ENCODE measurements at regions not wholly inside any gene's neighbourhood (a gene's known extent, or its start where the extent isn't known, plus 50 kb on each side); places are given as distances from the start of the nearest gene placed in this dataset.
A peak's percentile ranks its signal among the peaks of the same experiment; 100 is the strongest.

- Histone ChIP-seq H3K27ac (ENCODE audit: insufficient read depth, low read length) (no peak overlapping the region), H3K4me1 (ENCODE audit: control insufficient read depth, extremely low read depth, insufficient read depth, low read length) (peaks cover 4% of the 10 kb centered on the region), H3K9me3 (ENCODE audit: control insufficient read depth, insufficient read depth, low read depth, low read length) (no peaks in the 10 kb centered on the region), H3K27me3 (ENCODE audit: control insufficient read depth, insufficient read depth, low read length) (no peaks in the 10 kb centered on the region), H4K20me1 (ENCODE audit: control insufficient read depth, extremely low read depth, insufficient read depth, low read length) (no peaks in the 10 kb centered on the region), H3K4me2 (ENCODE audit: extremely low read depth, insufficient read depth, low read length) (no peak overlapping the region), H2AFZ (ENCODE audit: low read length) (no peak overlapping the region), H3K79me2 (ENCODE audit: control insufficient read depth, insufficient read depth, low read length) (no peaks in the 10 kb centered on the region), H3K36me3 (ENCODE audit: control insufficient read depth, insufficient read depth, low read length) (no peaks in the 10 kb centered on the region), H3K9ac (ENCODE audit: insufficient read depth, low read length) (no peak overlapping the region), H3K4me3 (replicated peaks in 1 of 4; ENCODE audit: control extremely low read depth in 1 of 4, insufficient read depth in 1 of 4, low read depth in 3 of 4, low read length in 4 of 4) (no peak overlapping the region)
- peak in 1 of 2 donors; percentile 57 for DNase-seq (ENCODE audit: low read depth in 2 of 2)
- no peak for TF ChIP-seq EZH2 (IDR thresholded peaks at IDR 0.05; ENCODE audit: low read length, missing control alignments)
- TF ChIP-seq, protein P1, sequence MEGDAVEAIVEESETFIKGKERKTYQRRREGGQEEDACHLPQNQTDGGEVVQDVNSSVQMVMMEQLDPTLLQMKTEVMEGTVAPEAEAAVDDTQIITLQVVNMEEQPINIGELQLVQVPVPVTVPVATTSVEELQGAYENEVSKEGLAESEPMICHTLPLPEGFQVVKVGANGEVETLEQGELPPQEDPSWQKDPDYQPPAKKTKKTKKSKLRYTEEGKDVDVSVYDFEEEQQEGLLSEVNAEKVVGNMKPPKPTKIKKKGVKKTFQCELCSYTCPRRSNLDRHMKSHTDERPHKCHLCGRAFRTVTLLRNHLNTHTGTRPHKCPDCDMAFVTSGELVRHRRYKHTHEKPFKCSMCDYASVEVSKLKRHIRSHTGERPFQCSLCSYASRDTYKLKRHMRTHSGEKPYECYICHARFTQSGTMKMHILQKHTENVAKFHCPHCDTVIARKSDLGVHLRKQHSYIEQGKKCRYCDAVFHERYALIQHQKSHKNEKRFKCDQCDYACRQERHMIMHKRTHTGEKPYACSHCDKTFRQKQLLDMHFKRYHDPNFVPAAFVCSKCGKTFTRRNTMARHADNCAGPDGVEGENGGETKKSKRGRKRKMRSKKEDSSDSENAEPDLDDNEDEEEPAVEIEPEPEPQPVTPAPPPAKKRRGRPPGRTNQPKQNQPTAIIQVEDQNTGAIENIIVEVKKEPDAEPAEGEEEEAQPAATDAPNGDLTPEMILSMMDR (conservative IDR thresholded peaks at IDR 0.05 in 1 of 2, IDR thresholded peaks at IDR 0.05 in 1 of 2; ENCODE audit: low read depth in 1 of 2, low read length in 2 of 2) = no peak
These were observed 169.3 kb downstream of the CHIC2 start for GRCh38 chr4:53895137-53895536.

GRCh38 chr4:53890461-53890860 lies 173.9 kb downstream of the CHIC2 start:
- Histone ChIP-seq H3K9me3 (ENCODE audit: control insufficient read depth, insufficient read depth, low read depth, low read length) (no peaks in the 10 kb centered on the region), H3K9ac (ENCODE audit: insufficient read depth, low read length) (no peak overlapping the region), H3K27ac (ENCODE audit: insufficient read depth, low read length) (no peak overlapping the region), H3K27me3 (ENCODE audit: control insufficient read depth, insufficient read depth, low read length) (no peaks in the 10 kb centered on the region), H4K20me1 (ENCODE audit: control insufficient read depth, extremely low read depth, insufficient read depth, low read length) (no peaks in the 10 kb centered on the region), H3K36me3 (ENCODE audit: control insufficient read depth, insufficient read depth, low read length) (no peaks in the 10 kb centered on the region), H3K4me3 (replicated peaks in 1 of 4; ENCODE audit: control extremely low read depth in 1 of 4, insufficient read depth in 1 of 4, low read depth in 3 of 4, low read length in 4 of 4) (no peak overlapping the region), H3K4me1 (ENCODE audit: control insufficient read depth, extremely low read depth, insufficient read depth, low read length) (peaks cover 9% of the 10 kb centered on the region), H3K79me2 (ENCODE audit: control insufficient read depth, insufficient read depth, low read length) (no peaks in the 10 kb centered on the region), H3K4me2 (ENCODE audit: extremely low read depth, insufficient read depth, low read length) (no peak overlapping the region), H2AFZ (ENCODE audit: low read length) (no peak overlapping the region)
- no peak for DNase-seq (ENCODE audit: low read depth in 2 of 2)
- TF ChIP-seq, protein P1 (conservative IDR thresholded peaks at IDR 0.05 in 1 of 2, IDR thresholded peaks at IDR 0.05 in 1 of 2; ENCODE audit: low read depth in 1 of 2, low read length in 2 of 2) = no peak
- no peak for TF ChIP-seq EZH2 (IDR thresholded peaks at IDR 0.05; ENCODE audit: low read length, missing control alignments)

- H3K4me1 ChIP-seq (ENCODE audit: control insufficient read depth, extremely low read depth, insufficient read depth, low read length) = peaks cover 9% of the 10 kb centered on the region
- peak overlapping the region in 2 of 4 experiments; percentile 12 to 13 for H3K4me3 ChIP-seq (replicated peaks in 1 of 4; ENCODE audit: control extremely low read depth in 1 of 4, insufficient read depth in 1 of 4, low read depth in 3 of 4, low read length in 4 of 4)
- no peak overlapping the region for H2AFZ ChIP-seq (ENCODE audit: low read length)
- no peaks in the 10 kb centered on the region for H3K9me3 ChIP-seq (ENCODE audit: control insufficient read depth, insufficient read depth, low read depth, low read length)
- H3K27me3 ChIP-seq (ENCODE audit: control insufficient read depth, insufficient read depth, low read length) = no peaks in the 10 kb centered on the region
- H3K9ac ChIP-seq (ENCODE audit: insufficient read depth, low read length) = no peak overlapping the region
- no peaks in the 10 kb centered on the region for H3K79me2 ChIP-seq (ENCODE audit: control insufficient read depth, insufficient read depth, low read length)
- no peaks in the 10 kb centered on the region for H3K36me3 ChIP-seq (ENCODE audit: control insufficient read depth, insufficient read depth, low read length)
- TF ChIP-seq, protein P1 (conservative IDR thresholded peaks at IDR 0.05 in 1 of 2, IDR thresholded peaks at IDR 0.05 in 1 of 2; ENCODE audit: low read depth in 1 of 2, low read length in 2 of 2) = no peak
- TF ChIP-seq EZH2 (IDR thresholded peaks at IDR 0.05; ENCODE audit: low read length, missing control alignments) = no peak
- no peaks in the 10 kb centered on the region for H4K20me1 ChIP-seq (ENCODE audit: control insufficient read depth, extremely low read depth, insufficient read depth, low read length)
- H3K27ac ChIP-seq (ENCODE audit: insufficient read depth, low read length) = no peak overlapping the region
- peak overlapping the region; percentile 9 for H3K4me2 ChIP-seq (ENCODE audit: extremely low read depth, insufficient read depth, low read length)
- peak; percentile 12 to 88 for DNase-seq (ENCODE audit: low read depth in 2 of 2)
These were observed 174.9 kb downstream of the CHIC2 start for GRCh38 chr4:53889326-53890055.
